ENCODE measurements at regions not wholly inside any gene's neighbourhood (a gene's known extent, or its start where the extent isn't known, plus 50 kb on each side); places are given as distances from the start of the nearest gene placed in this dataset.

- Histone ChIP-seq H3K9me3 (no peaks in the 10 kb centered on the region), H3K27me3 (replicated peaks; ENCODE audit: insufficient read depth) (no peaks in the 10 kb centered on the region), H3K4me1 (ENCODE audit: control insufficient read depth in 1 of 2, low read depth in 2 of 2) (no peaks in the 10 kb centered on the region), H3K4me3 (no peak overlapping the region), H3K36me3 (no peaks in the 10 kb centered on the region), H3K27ac (no peak overlapping the region)
- ATAC-seq (ENCODE audit: insufficient number of reproducible peaks, low FRiP score, low read depth) = no peak
- DNase-seq (ENCODE audit: low spot score) = no peak
- no peak for TF ChIP-seq CTCF (IDR thresholded peaks at IDR 0.05)
These were observed 588.5 kb downstream of the VRK1 start for GRCh38 chr14:97385727-97386126.

GRCh38 chr14:97387252-97387874, 590.2 kb downstream of the VRK1 start:
- no peak for TF ChIP-seq CTCF (IDR thresholded peaks at IDR 0.05)
- no peaks in the 10 kb centered on the region for H3K36me3 ChIP-seq
- no peak for DNase-seq (ENCODE audit: low spot score)
- H3K27me3 ChIP-seq (replicated peaks; ENCODE audit: insufficient read depth) = no peaks in the 10 kb centered on the region
- H3K4me3 ChIP-seq = no peak overlapping the region
- no peaks in the 10 kb centered on the region for H3K4me1 ChIP-seq (ENCODE audit: control insufficient read depth in 1 of 2, low read depth in 2 of 2)
- H3K27ac ChIP-seq = no peak overlapping the region
- ATAC-seq (ENCODE audit: insufficient number of reproducible peaks, low FRiP score, low read depth) = no peak
- no peaks in the 10 kb centered on the region for H3K9me3 ChIP-seq

- Histone ChIP-seq H3K9me3 (no peaks in the 10 kb centered on the region), H3K4me1 (ENCODE audit: control insufficient read depth in 1 of 2, low read depth in 2 of 2) (no peaks in the 10 kb centered on the region), H3K4me3 (no peak overlapping the region), H3K36me3 (no peaks in the 10 kb centered on the region), H3K27ac (no peak overlapping the region), H3K27me3 (replicated peaks; ENCODE audit: insufficient read depth) (no peaks in the 10 kb centered on the region)
- no peak for DNase-seq (ENCODE audit: low spot score)
- ATAC-seq (ENCODE audit: insufficient number of reproducible peaks, low FRiP score, low read depth) = no peak
- no peak for TF ChIP-seq CTCF (IDR thresholded peaks at IDR 0.05)
These were observed 591.2 kb downstream of the VRK1 start for GRCh38 chr14:97388408-97388807.

- no peak for TF ChIP-seq CTCF (IDR thresholded peaks at IDR 0.05)
- H3K27me3 ChIP-seq (replicated peaks; ENCODE audit: insufficient read depth) = no peaks in the 10 kb centered on the region
- no peaks in the 10 kb centered on the region for H3K4me1 ChIP-seq (ENCODE audit: control insufficient read depth in 1 of 2, low read depth in 2 of 2)
- no peaks in the 10 kb centered on the region for H3K9me3 ChIP-seq
- H3K27ac ChIP-seq = no peak overlapping the region
- no peaks in the 10 kb centered on the region for H3K36me3 ChIP-seq
- ATAC-seq (ENCODE audit: insufficient number of reproducible peaks, low FRiP score, low read depth) = no peak
- DNase-seq (ENCODE audit: low spot score) = no peak
- no peak overlapping the region for H3K4me3 ChIP-seq
These were observed 593.0 kb downstream of the VRK1 start for GRCh38 chr14:97390096-97390724.

GRCh38 chr14:97393244-97393643, 596.1 kb downstream of the VRK1 start:
- no peak for TF ChIP-seq CTCF (IDR thresholded peaks at IDR 0.05)
- H3K9me3 ChIP-seq = no peaks in the 10 kb centered on the region
- DNase-seq (ENCODE audit: low spot score) (no peak), ATAC-seq (ENCODE audit: insufficient number of reproducible peaks, low FRiP score, low read depth) (no peak)
- no peaks in the 10 kb centered on the region for H3K27me3 ChIP-seq (replicated peaks; ENCODE audit: insufficient read depth)
- no peak overlapping the region for H3K27ac ChIP-seq
- H3K36me3 ChIP-seq = no peaks in the 10 kb centered on the region
- no peaks in the 10 kb centered on the region for H3K4me1 ChIP-seq (ENCODE audit: control insufficient read depth in 1 of 2, low read depth in 2 of 2)
- no peak overlapping the region for H3K4me3 ChIP-seq
